ENCODE measurements at regions not wholly inside any gene's neighbourhood (a gene's known extent, or its start where the extent isn't known, plus 50 kb on each side); places are given as distances from the start of the nearest gene placed in this dataset.

DNA sequence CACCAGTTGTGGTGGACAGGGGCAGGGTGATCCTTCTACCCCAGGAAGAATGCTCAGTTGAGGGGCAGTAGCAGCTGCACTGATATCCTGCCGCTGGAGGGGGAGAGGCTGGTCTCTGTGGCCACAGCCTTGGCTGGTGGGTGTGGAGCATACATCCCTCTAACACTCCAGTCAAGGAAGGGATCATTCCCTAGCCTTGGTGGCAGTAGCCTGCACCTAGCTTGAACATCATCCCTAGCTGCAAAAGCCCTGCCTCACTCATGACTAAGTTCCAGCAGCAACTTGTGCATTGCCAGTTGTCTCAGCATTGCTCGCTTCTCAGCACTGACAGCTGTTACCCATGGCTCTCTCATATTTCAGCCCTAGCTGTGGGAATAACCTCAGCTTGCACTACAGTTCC, 688.9 kb upstream of the POT1 start:
- H3K27me3 Mint-ChIP-seq (ENCODE audit: insufficient read depth, unreplicated experiment): no peaks in the 10 kb centered on the region
- intact Hi-C loops (cut with micrococcal nuclease; ENCODE audit: unreplicated experiment): no loop called here
- Histone ChIP-seq H3K27me3 (replicated peaks; ENCODE audit: control insufficient read depth, insufficient read depth, low read length) (no peaks in the 10 kb centered on the region), H3K4me1 (no peaks in the 10 kb centered on the region), H3K9me3 (no peaks in the 10 kb centered on the region), H3K36me3 (ENCODE audit: control insufficient read depth, insufficient read depth, low read length) (no peaks in the 10 kb centered on the region), H3K4me3 (ENCODE audit: low read depth, low read length) (no peak overlapping the region)
- POLR2A ChIA-PET: no interaction called here
- CTCF ChIA-PET: no interaction called here
- H3K9me3 Mint-ChIP-seq (ENCODE audit: unreplicated experiment): no peaks in the 10 kb centered on the region
- TF ChIP-seq, protein P1, sequence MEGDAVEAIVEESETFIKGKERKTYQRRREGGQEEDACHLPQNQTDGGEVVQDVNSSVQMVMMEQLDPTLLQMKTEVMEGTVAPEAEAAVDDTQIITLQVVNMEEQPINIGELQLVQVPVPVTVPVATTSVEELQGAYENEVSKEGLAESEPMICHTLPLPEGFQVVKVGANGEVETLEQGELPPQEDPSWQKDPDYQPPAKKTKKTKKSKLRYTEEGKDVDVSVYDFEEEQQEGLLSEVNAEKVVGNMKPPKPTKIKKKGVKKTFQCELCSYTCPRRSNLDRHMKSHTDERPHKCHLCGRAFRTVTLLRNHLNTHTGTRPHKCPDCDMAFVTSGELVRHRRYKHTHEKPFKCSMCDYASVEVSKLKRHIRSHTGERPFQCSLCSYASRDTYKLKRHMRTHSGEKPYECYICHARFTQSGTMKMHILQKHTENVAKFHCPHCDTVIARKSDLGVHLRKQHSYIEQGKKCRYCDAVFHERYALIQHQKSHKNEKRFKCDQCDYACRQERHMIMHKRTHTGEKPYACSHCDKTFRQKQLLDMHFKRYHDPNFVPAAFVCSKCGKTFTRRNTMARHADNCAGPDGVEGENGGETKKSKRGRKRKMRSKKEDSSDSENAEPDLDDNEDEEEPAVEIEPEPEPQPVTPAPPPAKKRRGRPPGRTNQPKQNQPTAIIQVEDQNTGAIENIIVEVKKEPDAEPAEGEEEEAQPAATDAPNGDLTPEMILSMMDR (IDR thresholded peaks at IDR 0.05; ENCODE audit: insufficient read depth in 1 of 2, low read depth in 1 of 2, low read length in 1 of 2, severe bottlenecking in 1 of 2, unreplicated experiment in 1 of 2): no peak
- no TSS peak for BruUV-seq (replicated peaks)
- H3K4me1 Mint-ChIP-seq (ENCODE audit: low read depth, unreplicated experiment): no peaks in the 10 kb centered on the region
- no peak overlapping the region for H3K4me3 Mint-ChIP-seq (ENCODE audit: unreplicated experiment)
- no peaks in the 10 kb centered on the region for H3K36me3 Mint-ChIP-seq (ENCODE audit: insufficient read depth, unreplicated experiment)
- no peak for DNase-seq
- H3K27ac Mint-ChIP-seq (ENCODE audit: unreplicated experiment): no peak overlapping the region

DNA sequence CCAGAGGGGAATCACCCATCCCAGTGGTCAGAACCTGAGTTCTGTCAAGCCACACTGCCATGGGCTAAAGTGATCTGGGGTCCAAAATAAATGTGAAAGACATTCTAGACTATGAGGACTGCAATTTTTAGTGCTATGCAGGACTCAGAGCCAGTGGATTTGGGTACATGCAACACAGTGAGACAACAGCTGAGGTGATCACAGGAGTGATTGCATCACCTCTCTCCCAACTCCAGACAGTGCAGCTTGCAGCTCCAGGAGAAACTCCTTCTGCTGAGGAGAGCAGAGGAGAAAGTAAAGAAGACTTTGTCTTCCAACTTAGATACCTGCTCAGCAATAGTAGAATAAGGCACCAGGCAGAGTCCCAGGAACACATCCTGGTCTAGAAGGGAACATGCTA, 682.0 kb upstream of the POT1 start:
- Mint-ChIP-seq H3K27me3 (ENCODE audit: insufficient read depth, unreplicated experiment) (peaks cover 6% of the 10 kb centered on the region), H3K4me3 (ENCODE audit: unreplicated experiment) (no peak overlapping the region), H3K9me3 (ENCODE audit: unreplicated experiment) (no peaks in the 10 kb centered on the region), H3K27ac (ENCODE audit: unreplicated experiment) (no peak overlapping the region), H3K36me3 (ENCODE audit: insufficient read depth, unreplicated experiment) (no peaks in the 10 kb centered on the region), H3K4me1 (ENCODE audit: low read depth, unreplicated experiment) (no peaks in the 10 kb centered on the region)
- ChIA-PET CTCF (no interaction called here), POLR2A (no interaction called here)
- TF ChIP-seq, protein P1 (IDR thresholded peaks at IDR 0.05; ENCODE audit: insufficient read depth in 1 of 2, low read depth in 1 of 2, low read length in 1 of 2, severe bottlenecking in 1 of 2, unreplicated experiment in 1 of 2): no peak
- BruUV-seq (replicated peaks): no TSS peak
- no peak overlapping the region for H3K4me3 ChIP-seq (ENCODE audit: low read depth, low read length)
- no peaks in the 10 kb centered on the region for H3K27me3 ChIP-seq (replicated peaks; ENCODE audit: control insufficient read depth, insufficient read depth, low read length)
- intact Hi-C loops (cut with micrococcal nuclease; ENCODE audit: unreplicated experiment): no loop called here
- H3K36me3 ChIP-seq (ENCODE audit: control insufficient read depth, insufficient read depth, low read length): no peaks in the 10 kb centered on the region
- no peaks in the 10 kb centered on the region for H3K9me3 ChIP-seq
- no peaks in the 10 kb centered on the region for H3K4me1 ChIP-seq
- DNase-seq: no peak

DNA sequence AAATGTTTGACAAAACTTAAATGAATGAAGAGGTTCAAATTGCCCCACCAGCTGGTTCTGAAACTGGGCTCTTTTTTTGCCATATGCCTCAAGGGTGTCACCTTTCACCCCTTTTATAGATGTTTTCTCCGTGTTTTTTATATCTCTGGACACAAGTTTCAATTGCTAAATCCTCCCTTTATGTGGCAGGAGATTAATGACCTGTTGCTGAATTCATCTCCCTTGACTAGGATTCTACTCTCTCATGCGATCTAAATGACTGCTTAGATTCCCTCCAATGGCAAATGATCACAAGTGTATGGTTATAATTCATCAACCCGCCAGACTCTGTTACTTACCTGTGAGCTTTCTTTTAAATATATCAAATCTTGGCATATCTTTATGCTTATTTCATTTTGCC, 677.0 kb upstream of the POT1 start:
- no peaks in the 10 kb centered on the region for H3K36me3 Mint-ChIP-seq (ENCODE audit: insufficient read depth, unreplicated experiment)
- H3K27ac Mint-ChIP-seq (ENCODE audit: unreplicated experiment): no peak overlapping the region
- POLR2A ChIA-PET: no interaction called here
- no peak for DNase-seq
- intact Hi-C loops (cut with micrococcal nuclease; ENCODE audit: unreplicated experiment): no loop called here
- H3K9me3 Mint-ChIP-seq (ENCODE audit: unreplicated experiment): no peaks in the 10 kb centered on the region
- Histone ChIP-seq H3K4me3 (ENCODE audit: low read depth, low read length) (no peak overlapping the region), H3K27me3 (replicated peaks; ENCODE audit: control insufficient read depth, insufficient read depth, low read length) (no peaks in the 10 kb centered on the region), H3K4me1 (no peaks in the 10 kb centered on the region), H3K36me3 (ENCODE audit: control insufficient read depth, insufficient read depth, low read length) (no peaks in the 10 kb centered on the region), H3K9me3 (no peaks in the 10 kb centered on the region)
- H3K4me3 Mint-ChIP-seq (ENCODE audit: unreplicated experiment): no peak overlapping the region
- no TSS peak for BruUV-seq (replicated peaks)
- CTCF ChIA-PET: no interaction called here
- TF ChIP-seq, protein P1 (IDR thresholded peaks at IDR 0.05; ENCODE audit: insufficient read depth in 1 of 2, low read depth in 1 of 2, low read length in 1 of 2, severe bottlenecking in 1 of 2, unreplicated experiment in 1 of 2): no peak
- peaks cover 6% of the 10 kb centered on the region for H3K27me3 Mint-ChIP-seq (ENCODE audit: insufficient read depth, unreplicated experiment)
- H3K4me1 Mint-ChIP-seq (ENCODE audit: low read depth, unreplicated experiment): no peaks in the 10 kb centered on the region

Measured in Caco-2 (cell line).